Fibroblast of skin of right biceps (primary cell): ENCODE measurements at regions not wholly inside any gene's neighbourhood (a gene's known extent, or its start where the extent isn't known, plus 50 kb on each side); places are given as distances from the start of the nearest gene placed in this dataset.

Experiments
- DNase-seq: peaks from one replicate; pipeline ENCODE4 v3.0.0-alpha.2; 2013

DNA sequence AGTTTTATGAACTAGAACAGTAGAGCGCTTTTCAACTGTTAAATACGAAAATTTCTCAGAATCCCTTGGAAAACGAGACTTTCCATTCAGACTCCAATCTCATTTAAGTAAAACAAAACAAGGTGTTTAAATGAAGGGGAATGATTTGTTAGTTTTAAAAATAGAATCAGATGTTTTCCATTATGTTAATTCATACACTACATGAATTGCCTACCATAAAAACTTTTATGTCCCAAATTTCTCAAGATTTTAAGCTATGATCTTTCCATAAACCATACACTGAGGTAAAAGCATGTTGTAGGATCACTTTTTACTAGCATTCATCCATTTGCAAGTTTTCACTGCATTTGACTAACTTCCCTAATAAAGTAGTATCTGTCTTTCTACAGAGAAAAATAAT is 180.3 kb upstream of the ZP4 start:
- no peak for DNase-seq

DNA sequence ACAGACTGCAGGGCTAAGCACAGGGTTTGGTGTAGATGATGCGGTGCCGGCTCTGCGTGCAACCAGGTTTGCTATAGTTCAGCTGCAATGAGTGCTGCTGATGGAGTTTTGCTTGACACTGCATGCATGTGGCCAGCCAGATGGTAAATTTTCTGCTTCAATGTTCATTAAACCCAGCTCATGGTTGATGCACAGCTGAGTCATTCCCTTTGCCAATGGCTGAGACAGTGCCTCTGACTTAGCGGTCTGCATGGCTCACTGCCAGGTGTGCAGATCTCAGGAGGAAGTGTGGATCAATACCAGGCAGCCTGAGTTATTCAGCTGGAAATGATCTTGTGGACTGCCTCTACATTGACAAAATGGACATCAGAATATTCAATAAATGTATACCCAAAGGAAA is 172.7 kb upstream of the ZP4 start:
- DNase-seq, result peak; percentile 88

DNA sequence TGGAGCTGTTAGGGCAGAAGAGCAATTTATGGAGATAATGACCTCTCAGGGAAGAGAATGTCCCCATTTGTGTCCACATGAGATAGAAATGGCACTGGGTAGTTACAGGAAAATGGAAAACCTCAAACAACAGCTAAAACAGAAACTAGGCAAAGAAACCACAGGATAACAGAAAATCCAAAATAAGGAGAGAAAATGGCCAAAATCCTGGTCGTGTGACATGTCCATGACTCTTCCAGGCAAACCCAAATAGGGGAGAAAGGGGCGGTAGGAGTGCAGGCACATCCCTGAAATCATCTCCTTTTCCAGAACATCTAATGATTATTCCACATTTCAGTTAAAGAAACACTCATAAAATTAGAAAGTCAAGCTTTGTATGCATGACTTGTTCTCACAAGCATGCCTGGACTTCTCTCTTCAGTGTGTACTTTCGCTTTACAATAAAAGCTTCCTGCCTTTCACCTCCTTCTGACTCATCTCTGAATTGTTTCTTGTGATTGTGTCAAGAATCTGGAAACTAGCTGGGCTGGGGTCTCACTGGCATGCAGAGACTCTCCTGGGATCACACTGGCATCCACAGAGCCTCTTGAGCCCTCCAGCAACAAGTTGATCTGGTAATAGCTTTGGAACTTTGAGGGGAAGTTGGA is 171.4 kb upstream of the ZP4 start:
- peak; percentile 74 for DNase-seq

DNA sequence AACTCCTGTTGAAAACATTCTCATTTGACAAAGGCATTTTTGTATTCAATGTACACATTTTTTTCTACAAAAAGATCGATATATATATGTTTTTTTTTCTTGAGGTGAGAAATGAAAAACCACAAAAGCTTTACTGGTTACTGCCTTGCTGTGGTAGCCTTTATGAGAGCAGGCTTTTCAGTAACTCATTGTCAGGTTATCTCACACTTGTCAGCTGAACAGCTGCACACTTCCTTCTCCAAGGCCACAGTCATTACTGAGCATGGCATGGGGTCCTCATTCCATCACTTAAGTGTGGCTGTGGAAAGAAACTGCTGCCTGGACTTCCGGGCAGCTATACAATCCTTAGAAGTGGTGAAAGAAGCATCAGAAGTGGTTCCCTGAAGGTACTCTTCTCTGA is 169.3 kb upstream of the ZP4 start:
- DNase-seq, result no peak

DNA sequence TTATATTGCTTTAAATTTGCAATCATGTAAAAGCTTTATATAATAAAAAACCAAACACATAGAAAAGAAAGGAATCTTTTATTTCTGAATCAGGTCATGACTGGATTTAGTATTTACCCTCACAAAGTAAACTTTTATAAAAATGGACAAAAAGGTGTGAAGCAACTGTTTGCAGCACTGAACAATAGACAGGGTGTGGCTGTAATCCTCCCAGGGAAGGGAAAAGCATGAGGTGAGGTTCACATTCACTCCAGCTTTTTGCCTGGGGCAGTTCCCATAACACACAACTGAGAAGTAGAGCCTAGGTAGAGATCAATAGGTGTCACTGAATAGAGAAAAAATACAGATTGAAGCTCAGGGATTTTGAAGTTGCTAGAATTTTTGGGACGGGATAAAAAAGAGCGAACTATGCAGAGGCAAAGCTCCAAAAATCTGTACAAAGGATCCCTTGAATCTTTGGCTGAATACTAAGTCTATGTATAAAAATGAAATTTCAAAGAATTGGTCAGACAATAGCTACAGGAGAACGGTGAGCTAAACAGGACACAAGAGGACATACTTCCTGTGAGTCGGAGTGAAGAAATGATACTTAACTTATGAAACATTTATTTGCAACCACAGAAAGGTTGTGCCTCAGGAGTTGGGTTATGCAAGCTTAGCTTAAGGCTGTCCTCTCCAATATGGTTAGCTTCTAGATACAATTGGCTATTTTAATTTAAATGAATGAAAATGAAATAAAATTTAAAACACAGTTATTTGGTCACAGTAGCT is 162.0 kb upstream of the ZP4 start:
- peak; percentile 59 for DNase-seq

DNA sequence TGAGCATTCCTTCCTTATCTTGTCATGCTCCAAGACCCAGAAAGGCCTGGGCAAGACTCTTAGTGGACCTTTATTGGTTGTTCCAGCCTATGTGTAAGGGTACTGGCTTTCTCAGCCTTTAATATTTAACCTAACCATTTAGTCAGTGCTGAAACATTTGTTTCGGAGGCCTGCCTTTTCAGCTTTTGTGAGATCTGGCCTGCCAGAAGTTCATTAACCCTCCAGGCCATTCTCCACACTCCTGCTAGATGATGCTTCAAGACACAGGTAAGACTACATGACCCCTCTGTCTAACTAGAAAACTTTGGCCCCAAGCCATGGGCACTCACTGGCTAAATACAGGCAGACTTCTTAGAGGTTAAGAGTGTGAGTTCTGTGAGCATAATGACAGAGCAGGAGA is 138.4 kb upstream of the ZP4 start:
- DNase-seq, result no peak

DNA sequence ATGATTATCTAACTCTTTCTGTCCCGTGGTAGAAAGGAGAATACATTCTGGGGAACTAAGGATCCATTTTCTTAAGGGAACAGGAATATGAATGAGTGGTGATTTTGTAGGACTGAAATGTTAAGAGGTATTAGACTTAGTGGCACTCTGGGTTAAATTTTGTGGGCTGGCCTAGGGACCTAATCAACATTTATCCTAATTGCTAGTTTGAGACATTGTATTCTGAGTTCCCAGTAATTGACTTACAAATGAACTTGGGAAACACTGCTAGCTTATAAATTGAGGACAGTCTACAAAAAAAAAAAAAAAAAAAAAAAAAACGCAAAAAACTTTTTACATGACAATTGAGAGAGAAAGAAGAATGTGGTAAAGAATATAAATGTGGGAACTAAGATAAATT is 136.6 kb upstream of the ZP4 start:
- DNase-seq, result no peak

DNA sequence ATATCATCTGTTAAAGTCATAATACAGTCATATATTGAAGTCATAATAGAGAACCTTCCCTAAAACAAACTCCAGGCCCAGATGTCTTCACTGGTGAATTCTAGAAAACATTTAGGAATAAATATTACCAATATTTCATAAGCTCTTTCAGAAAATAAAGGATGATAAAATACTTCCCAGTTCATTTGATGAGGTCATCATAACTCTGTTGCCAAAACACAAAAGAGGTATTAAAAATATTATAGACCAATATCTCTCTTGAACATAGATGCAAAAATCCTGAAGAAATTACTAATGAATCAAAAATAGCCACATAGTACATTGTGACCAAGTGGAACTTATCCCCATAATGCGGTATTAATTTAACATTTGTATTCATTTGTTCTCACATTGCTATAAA is 132.4 kb upstream of the ZP4 start:
- no peak for DNase-seq

DNA sequence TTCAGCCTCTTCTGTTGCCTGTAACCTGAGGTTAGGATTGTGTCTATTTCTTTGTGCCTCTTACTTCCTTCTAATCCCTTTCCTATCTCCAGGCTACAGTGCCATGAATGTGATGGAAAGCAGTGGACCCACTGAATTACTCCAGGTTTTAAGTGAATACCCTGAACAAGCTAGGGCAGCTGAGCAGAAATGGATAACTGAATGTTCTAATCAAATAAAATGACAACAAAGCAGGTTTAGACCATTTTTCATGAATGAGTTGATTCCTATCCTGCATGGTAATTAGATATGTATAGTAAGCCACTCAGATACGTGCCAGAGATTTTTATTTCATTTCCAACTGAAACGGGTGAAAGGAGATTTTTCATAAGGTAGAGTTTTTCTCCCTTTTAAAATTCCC is 127.5 kb upstream of the ZP4 start:
- DNase-seq, result no peak

DNA sequence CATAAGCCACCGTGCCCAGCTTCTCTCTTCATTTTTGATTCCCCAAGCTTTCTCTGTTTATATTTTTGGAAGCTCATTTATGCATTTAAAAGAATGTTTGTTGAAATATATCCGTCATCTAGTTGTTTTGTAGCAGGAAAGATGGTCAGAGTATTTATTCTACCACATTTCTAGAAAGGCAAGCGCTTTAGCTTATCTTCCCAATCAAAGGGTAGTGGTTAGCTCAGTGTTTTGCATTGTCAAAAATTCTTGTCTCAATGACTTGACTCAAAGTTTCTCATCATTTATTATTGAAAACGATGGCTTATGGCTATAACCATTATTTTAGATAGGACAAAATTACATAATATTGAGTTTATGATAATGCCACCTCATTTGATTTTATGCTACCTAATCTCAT is 116.1 kb upstream of the ZP4 start:
- DNase-seq, result no peak

DNA sequence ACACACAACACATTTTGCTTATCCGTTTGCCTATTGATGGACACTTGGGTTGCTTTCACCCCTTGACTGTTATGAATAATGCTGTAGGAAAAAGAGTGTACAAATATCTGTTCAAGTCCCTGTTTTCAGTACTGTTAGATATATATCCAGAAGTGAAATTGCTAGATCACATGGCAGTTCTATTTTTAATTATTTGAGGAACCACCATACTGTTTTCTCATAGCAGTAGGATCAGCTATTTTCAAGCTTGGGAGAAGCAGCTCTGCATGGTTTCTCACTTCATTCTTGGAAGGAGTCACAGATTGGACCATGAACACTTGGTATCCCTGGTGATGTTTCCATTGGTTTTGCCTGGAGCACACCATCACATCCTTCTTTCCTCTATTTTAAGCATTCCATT is 114.4 kb upstream of the ZP4 start:
- DNase-seq, result no peak

DNA sequence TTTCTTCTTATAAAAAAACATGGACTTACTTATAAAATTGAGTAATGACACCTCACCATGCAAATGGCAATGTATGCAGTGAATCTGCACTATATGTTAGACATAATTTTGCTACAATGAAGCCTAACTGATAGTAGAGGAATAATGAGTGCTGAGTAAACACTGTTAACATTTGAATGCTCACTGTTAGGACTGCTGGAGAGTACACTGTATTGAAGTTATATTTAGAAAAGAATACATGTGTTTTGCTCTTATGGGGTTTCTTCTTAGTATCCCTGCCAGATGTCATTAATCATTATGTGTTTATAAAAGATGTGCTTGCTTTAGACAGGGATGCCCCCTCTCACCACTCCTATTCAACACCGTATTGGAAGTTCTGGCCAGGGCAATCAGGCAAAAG is 111.1 kb upstream of the ZP4 start:
- no peak for DNase-seq

DNA sequence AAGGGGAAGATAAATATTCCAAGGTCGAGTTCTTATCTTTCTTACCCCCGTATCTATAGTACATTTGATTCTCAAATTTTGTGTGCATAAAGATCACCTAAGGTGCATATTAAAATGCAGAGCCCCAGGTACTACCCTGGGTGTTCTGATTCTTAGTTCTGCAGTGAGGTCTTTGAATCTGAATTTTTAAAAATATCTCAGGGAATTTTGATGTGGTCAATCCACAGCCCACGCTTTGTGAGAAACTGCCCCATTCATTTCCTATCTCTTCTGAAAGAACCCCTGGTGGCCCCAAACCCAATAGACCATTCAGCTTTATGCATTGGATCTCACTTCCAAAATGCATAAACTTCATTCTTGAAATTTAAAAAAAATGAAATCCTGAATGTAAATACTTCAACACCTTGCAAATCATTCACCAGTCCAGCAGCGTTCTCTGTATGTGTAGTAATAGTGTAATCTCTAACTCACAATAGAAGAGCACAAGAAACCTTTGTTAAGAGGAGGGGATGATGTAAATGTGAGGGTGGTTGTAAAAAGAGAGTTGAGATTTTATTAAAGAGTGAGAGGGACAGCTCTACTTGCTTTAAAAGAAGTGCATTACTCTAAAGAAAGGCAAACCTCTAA is 108.8 kb upstream of the ZP4 start:
- DNase-seq, result no peak

DNA sequence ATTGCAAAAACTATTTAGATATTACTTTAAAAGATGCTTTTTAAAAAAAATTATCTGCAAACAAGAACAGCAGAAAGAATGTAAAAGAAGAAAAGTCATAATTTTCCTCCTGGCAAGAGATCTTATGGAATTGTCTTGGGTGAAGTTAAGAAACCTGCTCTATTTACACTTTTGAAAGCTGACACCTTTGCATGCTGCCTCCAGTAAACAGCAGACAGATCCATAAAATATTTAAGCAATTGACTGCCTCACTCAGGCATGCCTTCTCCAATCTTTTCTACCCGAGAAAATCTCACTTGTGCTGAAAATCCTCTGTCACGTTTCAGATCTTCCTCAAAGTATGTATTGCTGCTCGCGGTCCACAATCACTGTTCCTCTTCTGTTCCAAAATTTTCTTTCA is 107.9 kb upstream of the ZP4 start:
- no peak for DNase-seq

DNA sequence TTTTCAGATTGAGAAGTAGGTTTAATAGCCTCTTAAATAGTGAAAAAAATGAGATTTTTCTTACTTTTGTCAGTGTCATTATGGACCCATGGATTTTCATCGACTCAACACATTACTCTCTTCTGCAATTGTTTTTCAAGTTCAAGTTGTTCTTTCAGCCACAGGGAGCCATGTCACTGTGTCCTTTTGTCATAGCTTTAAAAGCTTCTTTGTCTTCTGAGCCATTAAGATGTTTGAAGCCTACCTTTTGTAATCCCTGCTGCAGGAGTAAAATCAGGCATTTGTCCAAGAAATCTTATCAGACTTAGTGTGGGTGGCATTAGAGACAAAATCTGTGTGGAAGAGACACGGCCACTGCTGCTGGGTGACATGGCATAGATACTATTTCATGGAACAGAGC is 92.8 kb upstream of the ZP4 start:
- DNase-seq, result no peak

DNA sequence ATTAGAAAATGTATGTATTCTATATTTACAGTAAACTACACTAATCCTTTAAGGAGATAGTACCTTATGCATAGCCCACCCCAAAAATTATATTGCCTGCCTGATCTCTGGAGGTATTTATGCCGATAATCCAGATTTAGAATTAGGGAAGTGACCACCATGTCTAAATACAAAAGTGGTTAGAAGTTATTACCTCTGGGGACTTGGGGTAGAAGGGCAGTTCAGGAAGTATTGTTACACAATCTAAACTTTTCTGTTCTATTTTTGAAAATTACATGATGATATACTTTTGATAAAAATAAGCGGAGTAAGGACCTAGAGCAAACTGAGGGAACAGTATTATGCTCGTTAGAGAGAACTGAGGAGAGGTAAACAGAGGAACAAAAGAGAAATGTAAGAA is 90.5 kb upstream of the ZP4 start:
- no peak for DNase-seq

DNA sequence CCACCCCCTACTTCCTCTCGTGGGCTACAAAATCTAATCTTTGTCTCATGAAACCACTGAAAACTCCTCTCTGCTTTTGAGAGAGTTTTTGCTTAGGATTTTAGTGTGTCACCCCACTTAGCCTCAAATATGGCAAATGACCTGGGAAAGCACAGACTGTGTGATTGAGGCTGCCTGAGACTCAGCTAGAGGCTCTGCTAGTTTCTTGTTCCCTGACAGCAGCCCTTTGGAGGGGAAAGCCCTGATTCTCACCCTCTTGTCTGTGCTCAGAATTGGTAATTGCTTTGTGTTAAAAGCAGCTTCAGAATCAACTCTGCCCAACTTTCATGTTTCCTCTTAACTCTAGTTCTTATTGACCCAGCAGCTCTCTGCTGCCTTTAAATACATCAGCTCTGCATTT is 85.6 kb upstream of the ZP4 start:
- DNase-seq, result no peak

DNA sequence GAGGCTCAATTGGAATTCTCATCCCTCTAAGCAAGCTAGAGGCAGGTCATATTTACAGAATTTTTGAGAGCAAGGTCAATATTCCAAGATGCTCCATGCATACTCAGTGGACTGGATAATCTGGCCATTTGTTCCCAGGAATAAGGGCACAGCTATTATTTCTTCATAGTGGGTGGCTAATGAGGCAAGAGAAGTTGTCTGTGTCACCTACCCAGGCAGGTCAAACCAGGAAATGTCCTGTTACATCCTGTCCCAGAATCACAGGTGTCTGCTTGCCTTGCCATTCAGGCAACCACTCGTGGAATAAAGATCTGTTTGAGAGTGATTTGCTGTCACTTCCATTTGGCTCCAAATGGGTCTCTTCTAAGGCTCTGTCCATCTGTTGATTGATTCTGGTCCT is 85.2 kb upstream of the ZP4 start:
- no peak for DNase-seq

DNA sequence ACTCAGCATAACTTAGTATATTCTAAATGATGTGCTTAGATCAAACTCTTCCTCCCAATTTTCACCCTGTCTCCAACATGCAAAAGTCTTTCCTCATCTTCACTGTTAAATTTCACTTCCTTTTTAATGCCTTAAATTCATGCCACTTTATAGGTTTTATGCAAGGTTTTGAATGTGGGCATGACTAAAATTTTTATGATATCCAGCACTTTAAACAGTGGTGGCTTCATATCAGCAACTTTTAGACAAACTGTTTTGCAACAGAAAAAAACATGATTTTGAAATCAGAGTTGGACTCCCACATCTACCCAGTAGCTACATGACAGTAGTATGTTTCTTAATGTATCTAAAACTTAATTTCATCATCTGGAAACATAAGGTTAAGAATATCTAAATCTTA is 84.7 kb upstream of the ZP4 start:
- no peak for DNase-seq

DNA sequence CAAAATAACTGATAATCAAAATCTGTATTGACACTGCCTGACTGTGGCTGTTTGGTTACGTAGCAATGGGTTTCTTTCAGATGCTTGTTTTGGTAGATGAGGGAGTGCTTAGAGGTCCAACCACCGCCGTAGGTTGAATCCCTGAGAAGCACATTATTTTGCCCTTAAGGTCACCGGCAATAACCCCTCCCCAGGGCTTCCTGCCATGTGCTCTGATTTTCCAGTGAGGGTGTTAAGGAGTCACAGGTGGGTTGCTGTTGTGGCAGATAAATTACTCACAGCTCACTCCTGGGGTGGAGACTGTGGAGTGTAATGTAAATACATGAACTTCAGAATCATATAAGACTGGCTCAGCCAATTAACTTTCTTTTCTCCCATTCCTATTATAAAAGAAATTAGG is 81.5 kb upstream of the ZP4 start:
- DNase-seq, result no peak

DNA sequence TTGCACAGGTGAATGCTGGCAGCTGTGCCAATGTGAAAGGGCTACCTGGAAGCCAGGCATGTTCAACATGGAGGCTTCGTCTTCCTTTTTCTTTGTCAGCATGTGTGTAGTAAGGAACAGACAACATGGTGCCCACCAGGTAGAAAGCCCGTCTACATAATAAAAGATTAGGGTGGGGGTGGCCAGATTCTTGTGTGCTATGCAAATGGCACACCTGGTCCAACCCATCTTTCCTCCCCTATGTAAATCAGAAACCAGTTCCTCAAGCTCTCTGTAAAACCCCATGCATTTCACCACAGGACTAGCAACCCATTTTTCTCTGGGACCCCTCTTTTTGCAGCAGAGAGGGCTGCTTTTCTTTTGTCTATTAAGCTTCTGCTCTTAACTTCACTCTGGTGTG is 72.3 kb upstream of the ZP4 start:
- no peak for DNase-seq

DNA sequence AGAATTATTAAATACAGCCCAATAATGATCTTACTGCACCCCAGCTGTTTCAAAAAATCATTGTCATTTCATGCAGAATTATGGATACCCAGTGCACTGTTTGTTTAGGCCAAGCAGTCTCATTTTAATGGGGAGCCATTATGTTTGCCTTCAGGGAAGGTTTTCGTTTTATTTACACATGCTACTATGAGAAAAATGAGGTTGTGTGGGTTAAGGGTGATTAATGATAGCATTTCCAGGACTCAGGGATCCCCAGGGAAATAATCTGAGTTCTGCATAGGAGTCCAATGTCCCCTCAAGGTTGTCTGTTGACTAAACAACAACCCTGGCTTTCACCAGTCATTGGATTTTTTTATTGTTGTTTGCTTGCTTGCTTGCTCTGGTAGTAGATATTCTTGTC is 71.0 kb upstream of the ZP4 start:
- DNase-seq, result no peak

DNA sequence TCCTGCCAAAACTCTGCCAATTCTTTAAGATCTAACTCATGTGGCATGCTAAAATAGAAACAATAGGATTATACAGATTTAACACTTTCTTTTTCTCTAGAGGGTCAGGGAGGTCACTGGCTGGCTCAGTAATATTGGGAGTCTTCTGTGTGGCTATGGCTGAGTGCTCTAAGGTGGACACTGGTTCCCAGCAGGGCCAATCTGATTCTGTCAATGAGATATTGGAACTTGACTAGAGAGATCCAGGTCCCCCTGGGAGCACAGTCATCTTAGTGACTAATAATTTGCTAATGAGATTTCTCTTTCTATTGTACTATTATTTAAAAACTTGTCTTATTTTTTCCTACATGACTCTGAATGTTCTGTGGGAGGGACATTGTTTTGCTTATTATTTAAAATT is 69.1 kb upstream of the ZP4 start:
- no peak for DNase-seq

DNA sequence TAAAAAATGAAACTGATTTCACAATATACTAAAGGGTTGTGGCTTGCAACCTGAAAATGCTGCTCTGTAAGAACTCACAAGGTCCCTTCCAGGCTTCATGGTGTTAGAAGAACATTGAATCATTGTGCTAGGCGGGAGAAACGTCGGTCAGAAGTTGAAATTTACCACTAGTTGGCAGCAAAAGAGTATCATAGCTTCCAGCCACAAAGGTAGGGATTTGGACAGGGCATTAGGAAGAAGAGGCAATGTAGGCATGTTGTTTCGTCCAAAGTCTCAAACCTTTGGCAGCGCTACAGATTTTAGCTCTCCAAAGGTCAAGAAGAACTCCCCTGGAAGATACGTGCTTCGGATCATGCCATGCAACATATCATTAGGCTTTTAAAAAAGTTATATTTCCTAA is 62.5 kb upstream of the ZP4 start:
- no peak for DNase-seq
